ENCODE measurements at regions not wholly inside any gene's neighbourhood (a gene's known extent, or its start where the extent isn't known, plus 50 kb on each side); places are given as distances from the start of the nearest gene placed in this dataset.

DNA sequence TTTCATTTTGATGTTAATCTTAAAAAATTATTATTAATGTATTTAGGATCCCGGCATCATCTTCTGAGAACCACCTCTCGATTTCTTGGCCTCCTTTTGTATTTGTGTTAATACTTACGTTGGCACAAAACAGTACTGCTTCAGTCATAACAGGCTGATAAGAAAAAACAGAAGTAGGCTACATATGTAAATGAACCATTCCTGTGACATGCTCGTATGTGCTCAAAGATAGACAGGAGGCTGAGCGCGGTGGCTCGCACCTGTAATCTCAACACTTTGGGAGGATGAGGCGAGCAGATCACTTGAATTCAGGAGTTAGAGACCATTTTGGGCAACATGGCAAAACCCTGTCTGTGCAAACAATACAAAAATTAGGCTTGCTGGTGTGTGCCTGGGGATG, 109.4 kb upstream of the H2AZ1 start:
- TF ChIP-seq, protein P1, sequence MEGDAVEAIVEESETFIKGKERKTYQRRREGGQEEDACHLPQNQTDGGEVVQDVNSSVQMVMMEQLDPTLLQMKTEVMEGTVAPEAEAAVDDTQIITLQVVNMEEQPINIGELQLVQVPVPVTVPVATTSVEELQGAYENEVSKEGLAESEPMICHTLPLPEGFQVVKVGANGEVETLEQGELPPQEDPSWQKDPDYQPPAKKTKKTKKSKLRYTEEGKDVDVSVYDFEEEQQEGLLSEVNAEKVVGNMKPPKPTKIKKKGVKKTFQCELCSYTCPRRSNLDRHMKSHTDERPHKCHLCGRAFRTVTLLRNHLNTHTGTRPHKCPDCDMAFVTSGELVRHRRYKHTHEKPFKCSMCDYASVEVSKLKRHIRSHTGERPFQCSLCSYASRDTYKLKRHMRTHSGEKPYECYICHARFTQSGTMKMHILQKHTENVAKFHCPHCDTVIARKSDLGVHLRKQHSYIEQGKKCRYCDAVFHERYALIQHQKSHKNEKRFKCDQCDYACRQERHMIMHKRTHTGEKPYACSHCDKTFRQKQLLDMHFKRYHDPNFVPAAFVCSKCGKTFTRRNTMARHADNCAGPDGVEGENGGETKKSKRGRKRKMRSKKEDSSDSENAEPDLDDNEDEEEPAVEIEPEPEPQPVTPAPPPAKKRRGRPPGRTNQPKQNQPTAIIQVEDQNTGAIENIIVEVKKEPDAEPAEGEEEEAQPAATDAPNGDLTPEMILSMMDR (IDR thresholded peaks at IDR 0.05) = no peak
- TF ChIP-seq POLR2A (IDR thresholded peaks at IDR 0.05; ENCODE audit: low read depth) = no peak
